Activated CD4-positive, alpha-beta memory T cell treated with anti-CD3 and anti-CD28 coated beads, Interleukin-2, amount 10 ng/mL, durations not matched to agents 7 days and 5 days (primary cell): ENCODE measurements at regions not wholly inside any gene's neighbourhood (a gene's known extent, or its start where the extent isn't known, plus 50 kb on each side); places are given as distances from the start of the nearest gene placed in this dataset.

ENCODE experiments used
- CTCF ChIA-PET: fragments of 350-600 bp; sonication (Branson Sonifier 250); formaldehyde crosslinking; loops from one replicate; lab custom pipeline; 2021; ENCODE audit warnings: antibody characterized with exemption, inconsistent platforms; lab: Charles Lee
- POLR2A ChIA-PET: fragments of 350-600 bp; sonication (Branson Sonifier 250); formaldehyde crosslinking; loops from one replicate; lab custom pipeline; 2021; ENCODE audit warnings: antibody characterized with exemption; lab: Charles Lee
- DNase-seq: peaks from one replicate; pipeline ENCODE4 v3.0.0-alpha.2; 2020
- H3K27ac Mint-ChIP-seq: one replicate; pipeline ENCODE4 v1.8.0; 2021; ENCODE audit warnings: mild to moderate bottlenecking, mixed read lengths
- H3K27me3 Mint-ChIP-seq: one replicate; pipeline ENCODE4 v1.8.0; 2021; ENCODE audit warnings: mixed read lengths
- H3K36me3 Mint-ChIP-seq: one replicate; pipeline ENCODE4 v1.8.0; 2021; ENCODE audit warnings: low read depth, mixed read lengths
- H3K4me1 Mint-ChIP-seq: one replicate; pipeline ENCODE4 v1.8.0; 2021; ENCODE audit warnings: mixed read lengths
- H3K4me3 Mint-ChIP-seq: one replicate; pipeline ENCODE4 v1.8.0; 2021; ENCODE audit warnings: mild to moderate bottlenecking, mixed read lengths
- H3K9me3 Mint-ChIP-seq: one replicate; pipeline ENCODE4 v1.8.0; 2021; ENCODE audit warnings: mixed read lengths

GRCh38 chr4:170748975-170749374, 659.2 kb upstream of the AADAT start:
- DNase-seq: no peak

GRCh38 chr4:170743633-170744032, 653.9 kb upstream of the AADAT start:
- Mint-ChIP-seq H3K27ac (no peak overlapping the region), H3K9me3 (peaks cover 10% of the 10 kb centered on the region), H3K4me3 (no peak overlapping the region), H3K27me3 (no peaks in the 10 kb centered on the region), H3K36me3 (no peaks in the 10 kb centered on the region), H3K4me1 (no peaks in the 10 kb centered on the region)
- POLR2A ChIA-PET: no interaction called here
- CTCF ChIA-PET: no interaction called here
- no peak for DNase-seq

More at GRCh38 chr4:170748975-170749374, 659.2 kb upstream of the AADAT start:
- peaks cover 8% of the 10 kb centered on the region for H3K9me3 Mint-ChIP-seq
- ChIA-PET POLR2A (no interaction called here), CTCF (no interaction called here)
- H3K4me1 Mint-ChIP-seq: no peaks in the 10 kb centered on the region
- H3K36me3 Mint-ChIP-seq: no peaks in the 10 kb centered on the region
- H3K4me3 Mint-ChIP-seq: no peak overlapping the region
- no peaks in the 10 kb centered on the region for H3K27me3 Mint-ChIP-seq
- no peak overlapping the region for H3K27ac Mint-ChIP-seq

GRCh38 chr4:170741856-170742255, 652.1 kb upstream of the AADAT start:
- ChIA-PET CTCF (no interaction called here), POLR2A (no interaction called here)
- peaks cover 7% of the 10 kb centered on the region for H3K9me3 Mint-ChIP-seq
- DNase-seq: no peak
- H3K27ac Mint-ChIP-seq: no peak overlapping the region
- H3K4me3 Mint-ChIP-seq: no peak overlapping the region
- H3K27me3 Mint-ChIP-seq: no peaks in the 10 kb centered on the region
- H3K4me1 Mint-ChIP-seq: no peaks in the 10 kb centered on the region
- no peaks in the 10 kb centered on the region for H3K36me3 Mint-ChIP-seq

- H3K27ac Mint-ChIP-seq: no peak overlapping the region
- no peak overlapping the region for H3K4me3 Mint-ChIP-seq
- H3K27me3 Mint-ChIP-seq: no peaks in the 10 kb centered on the region
- ChIA-PET POLR2A (no interaction called here), CTCF (no interaction called here)
- no peak for DNase-seq
- H3K4me1 Mint-ChIP-seq: no peaks in the 10 kb centered on the region
- H3K36me3 Mint-ChIP-seq: no peaks in the 10 kb centered on the region
- H3K9me3 Mint-ChIP-seq: no peaks in the 10 kb centered on the region
These were observed 647.0 kb upstream of the AADAT start for GRCh38 chr4:170736710-170737109.

GRCh38 chr4:170729897-170730296, 640.1 kb upstream of the AADAT start:
- ChIA-PET CTCF (no interaction called here), POLR2A (no interaction called here)
- H3K4me1 Mint-ChIP-seq: no peaks in the 10 kb centered on the region
- DNase-seq: no peak
- no peaks in the 10 kb centered on the region for H3K27me3 Mint-ChIP-seq
- no peaks in the 10 kb centered on the region for H3K9me3 Mint-ChIP-seq
- H3K4me3 Mint-ChIP-seq: no peak overlapping the region
- H3K36me3 Mint-ChIP-seq: no peaks in the 10 kb centered on the region
- H3K27ac Mint-ChIP-seq: no peak overlapping the region

- Mint-ChIP-seq H3K4me1 (no peaks in the 10 kb centered on the region), H3K9me3 (no peaks in the 10 kb centered on the region), H3K36me3 (no peaks in the 10 kb centered on the region), H3K27ac (no peak overlapping the region), H3K4me3 (no peak overlapping the region), H3K27me3 (no peaks in the 10 kb centered on the region)
- CTCF ChIA-PET: no interaction called here
- no peak for DNase-seq
- POLR2A ChIA-PET: no interaction called here
These were observed 639.5 kb upstream of the AADAT start for GRCh38 chr4:170729236-170729635.

GRCh38 chr4:170724191-170724590, 634.4 kb upstream of the AADAT start:
- POLR2A ChIA-PET: no interaction called here
- DNase-seq: no peak
- Mint-ChIP-seq H3K4me3 (no peak overlapping the region), H3K4me1 (no peaks in the 10 kb centered on the region), H3K27ac (no peak overlapping the region), H3K36me3 (no peaks in the 10 kb centered on the region), H3K27me3 (no peaks in the 10 kb centered on the region), H3K9me3 (peaks cover 7% of the 10 kb centered on the region)
- CTCF ChIA-PET: no interaction called here

GRCh38 chr4:170723171-170723570, 633.4 kb upstream of the AADAT start:
- no peaks in the 10 kb centered on the region for H3K27me3 Mint-ChIP-seq
- ChIA-PET POLR2A (no interaction called here), CTCF (no interaction called here)
- DNase-seq: no peak
- H3K9me3 Mint-ChIP-seq: peaks cover 7% of the 10 kb centered on the region
- no peak overlapping the region for H3K27ac Mint-ChIP-seq
- H3K36me3 Mint-ChIP-seq: no peaks in the 10 kb centered on the region
- no peak overlapping the region for H3K4me3 Mint-ChIP-seq
- H3K4me1 Mint-ChIP-seq: no peaks in the 10 kb centered on the region

- POLR2A ChIA-PET: no interaction called here
- Mint-ChIP-seq H3K36me3 (no peaks in the 10 kb centered on the region), H3K27ac (no peak overlapping the region), H3K9me3 (peaks cover 7% of the 10 kb centered on the region), H3K4me3 (no peak overlapping the region), H3K4me1 (no peaks in the 10 kb centered on the region), H3K27me3 (no peaks in the 10 kb centered on the region)
- CTCF ChIA-PET: no interaction called here
- DNase-seq: no peak
These were observed 632.1 kb upstream of the AADAT start for GRCh38 chr4:170721812-170722373.

- ChIA-PET CTCF (no interaction called here), POLR2A (no interaction called here)
- H3K4me3 Mint-ChIP-seq: no peak overlapping the region
- no peaks in the 10 kb centered on the region for H3K27me3 Mint-ChIP-seq
- no peak for DNase-seq
- no peaks in the 10 kb centered on the region for H3K4me1 Mint-ChIP-seq
- no peaks in the 10 kb centered on the region for H3K36me3 Mint-ChIP-seq
- H3K9me3 Mint-ChIP-seq: peaks cover 9% of the 10 kb centered on the region
- no peak overlapping the region for H3K27ac Mint-ChIP-seq
These were observed 627.1 kb upstream of the AADAT start for GRCh38 chr4:170716868-170717267.

GRCh38 chr4:170705907-170706306, 616.2 kb upstream of the AADAT start:
- Mint-ChIP-seq H3K4me1 (no peaks in the 10 kb centered on the region), H3K36me3 (no peaks in the 10 kb centered on the region), H3K27me3 (no peaks in the 10 kb centered on the region), H3K27ac (no peak overlapping the region), H3K4me3 (no peak overlapping the region), H3K9me3 (peaks cover 4% of the 10 kb centered on the region)
- ChIA-PET POLR2A (no interaction called here), CTCF (no interaction called here)
- DNase-seq: no peak

GRCh38 chr4:170700064-170700463, 610.3 kb upstream of the AADAT start:
- H3K27ac Mint-ChIP-seq: no peak overlapping the region
- ChIA-PET CTCF (no interaction called here), POLR2A (no interaction called here)
- H3K9me3 Mint-ChIP-seq: peaks cover 8% of the 10 kb centered on the region
- no peak for DNase-seq
- no peaks in the 10 kb centered on the region for H3K27me3 Mint-ChIP-seq
- no peaks in the 10 kb centered on the region for H3K4me1 Mint-ChIP-seq
- H3K36me3 Mint-ChIP-seq: no peaks in the 10 kb centered on the region
- no peak overlapping the region for H3K4me3 Mint-ChIP-seq

- ChIA-PET CTCF (no interaction called here), POLR2A (no interaction called here)
- Mint-ChIP-seq H3K9me3 (peaks cover 8% of the 10 kb centered on the region), H3K4me1 (no peaks in the 10 kb centered on the region), H3K4me3 (no peak overlapping the region), H3K36me3 (no peaks in the 10 kb centered on the region), H3K27ac (no peak overlapping the region), H3K27me3 (no peaks in the 10 kb centered on the region)
- DNase-seq: no peak
These were observed 608.6 kb upstream of the AADAT start for GRCh38 chr4:170698334-170698733.

GRCh38 chr4:170697845-170698244, 608.1 kb upstream of the AADAT start:
- Mint-ChIP-seq H3K9me3 (peaks cover 8% of the 10 kb centered on the region), H3K36me3 (no peaks in the 10 kb centered on the region), H3K4me3 (no peak overlapping the region), H3K27ac (no peak overlapping the region), H3K4me1 (no peaks in the 10 kb centered on the region), H3K27me3 (no peaks in the 10 kb centered on the region)
- DNase-seq: no peak
- CTCF ChIA-PET: no interaction called here
- POLR2A ChIA-PET: no interaction called here
